ENCODE measurements at regions not wholly inside any gene's neighbourhood (a gene's known extent, or its start where the extent isn't known, plus 50 kb on each side); places are given as distances from the start of the nearest gene placed in this dataset.
"Not testable (repeated sequence)": the region's sequence is repeated elsewhere in the genome, so short reads cannot be mapped to it uniquely, and the experiment has no call there.

- H3K36me3 ChIP-seq (ENCODE audit: insufficient read depth, low read length); H3K27ac ChIP-seq (ENCODE audit: low read length); H3K27me3 ChIP-seq (ENCODE audit: low read length); H3K9me2 ChIP-seq (replicated peaks; ENCODE audit: insufficient read depth, low read length); H2AFZ ChIP-seq (ENCODE audit: low read length); H3K4me2 ChIP-seq (ENCODE audit: low read depth, low read length, poor library complexity, severe bottlenecking); H3K4me3 ChIP-seq (ENCODE audit: low read length); H3K79me2 ChIP-seq (ENCODE audit: low read length); DNase-seq; H3K4me1 ChIP-seq (ENCODE audit: low read length); H3K9ac ChIP-seq (ENCODE audit: low read length); H4K20me1 ChIP-seq (ENCODE audit: insufficient read depth, low read depth, low read length); H3K9me3 ChIP-seq (ENCODE audit: low read length): not testable (repeated sequence)
Observed at GRCh38 chr9:89861371-89861770, 256.6 kb downstream of the GADD45G start.

DNA sequence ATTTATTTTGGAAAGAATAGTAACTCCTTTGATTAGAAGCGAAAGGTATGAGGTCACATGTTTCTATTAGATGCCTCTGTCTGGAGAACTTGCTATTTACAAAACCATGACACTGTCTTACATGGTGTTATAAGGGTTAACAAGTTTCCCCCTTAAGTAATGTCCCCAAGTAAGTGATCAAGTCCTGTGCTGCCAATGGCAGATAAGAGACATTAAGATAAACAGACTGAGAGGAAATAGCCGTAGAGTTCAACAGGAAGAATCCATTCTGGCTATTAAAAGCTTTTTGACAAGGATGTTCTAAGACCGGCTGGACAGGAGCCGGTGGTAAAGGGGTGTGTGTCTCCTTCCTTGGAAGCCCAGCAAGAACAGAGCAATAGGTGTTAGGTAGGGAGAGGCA is 257.5 kb downstream of the GADD45G start:
- H3K9me2 ChIP-seq (replicated peaks; ENCODE audit: insufficient read depth, low read length) = no peaks in the 10 kb centered on the region
- no peaks in the 10 kb centered on the region for H3K36me3 ChIP-seq (ENCODE audit: insufficient read depth, low read length)
- no peak overlapping the region for H3K9ac ChIP-seq (ENCODE audit: low read length)
- no peak overlapping the region for H3K4me3 ChIP-seq (ENCODE audit: low read length)
- no peaks in the 10 kb centered on the region for H3K4me1 ChIP-seq (ENCODE audit: low read length)
- no peaks in the 10 kb centered on the region for H3K9me3 ChIP-seq (ENCODE audit: low read length)
- H2AFZ ChIP-seq (ENCODE audit: low read length) = no peak overlapping the region
- no peaks in the 10 kb centered on the region for H4K20me1 ChIP-seq (ENCODE audit: insufficient read depth, low read depth, low read length)
- no peak for DNase-seq
- no peaks in the 10 kb centered on the region for H3K27me3 ChIP-seq (ENCODE audit: low read length)
- no peak overlapping the region for H3K4me2 ChIP-seq (ENCODE audit: low read depth, low read length, poor library complexity, severe bottlenecking)
- H3K79me2 ChIP-seq (ENCODE audit: low read length) = no peaks in the 10 kb centered on the region
- no peak overlapping the region for H3K27ac ChIP-seq (ENCODE audit: low read length)

DNA sequence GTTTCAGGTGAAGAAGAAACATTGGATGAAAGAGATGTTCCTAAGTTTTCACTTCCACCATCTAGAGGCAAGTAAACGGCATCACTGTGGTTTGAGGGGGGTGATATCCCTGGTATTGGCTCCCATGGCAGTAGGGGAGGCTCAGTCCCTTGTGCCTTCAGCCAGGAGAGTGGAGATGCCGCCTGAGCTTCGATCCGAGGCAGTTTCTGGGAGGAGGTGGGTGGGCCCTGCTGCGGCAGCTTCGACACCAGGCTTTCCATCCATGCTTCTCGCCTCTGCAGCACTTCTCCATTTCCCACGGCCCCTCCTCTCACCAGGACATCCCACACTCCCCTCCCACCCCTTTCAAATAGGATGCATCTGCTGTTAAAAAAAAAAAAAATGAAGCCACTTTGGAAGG is 258.3 kb downstream of the GADD45G start:
- Histone ChIP-seq H3K27me3 (ENCODE audit: low read length) (no peaks in the 10 kb centered on the region), H3K9me3 (ENCODE audit: low read length) (no peaks in the 10 kb centered on the region), H3K9ac (ENCODE audit: low read length) (no peak overlapping the region), H3K27ac (ENCODE audit: low read length) (no peak overlapping the region), H3K4me3 (ENCODE audit: low read length) (no peak overlapping the region), H3K4me2 (ENCODE audit: low read depth, low read length, poor library complexity, severe bottlenecking) (no peak overlapping the region), H3K4me1 (ENCODE audit: low read length) (no peaks in the 10 kb centered on the region), H3K36me3 (ENCODE audit: insufficient read depth, low read length) (no peaks in the 10 kb centered on the region), H2AFZ (ENCODE audit: low read length) (no peak overlapping the region), H4K20me1 (ENCODE audit: insufficient read depth, low read depth, low read length) (no peaks in the 10 kb centered on the region), H3K9me2 (replicated peaks; ENCODE audit: insufficient read depth, low read length) (no peaks in the 10 kb centered on the region), H3K79me2 (ENCODE audit: low read length) (no peaks in the 10 kb centered on the region)
- no peak for DNase-seq

GRCh38 chr9:89863837-89864236 is 259.0 kb downstream of the GADD45G start:
- H3K27ac ChIP-seq (ENCODE audit: low read length) = no peak overlapping the region
- H3K4me3 ChIP-seq (ENCODE audit: low read length) = no peak overlapping the region
- H3K4me2 ChIP-seq (ENCODE audit: low read depth, low read length, poor library complexity, severe bottlenecking) = no peak overlapping the region
- H3K9ac ChIP-seq (ENCODE audit: low read length) = no peak overlapping the region
- H4K20me1 ChIP-seq (ENCODE audit: insufficient read depth, low read depth, low read length) = no peaks in the 10 kb centered on the region
- H3K4me1 ChIP-seq (ENCODE audit: low read length) = no peaks in the 10 kb centered on the region
- DNase-seq = no peak
- H3K36me3 ChIP-seq (ENCODE audit: insufficient read depth, low read length) = no peaks in the 10 kb centered on the region
- no peaks in the 10 kb centered on the region for H3K79me2 ChIP-seq (ENCODE audit: low read length)
- no peaks in the 10 kb centered on the region for H3K9me2 ChIP-seq (replicated peaks; ENCODE audit: insufficient read depth, low read length)
- no peaks in the 10 kb centered on the region for H3K27me3 ChIP-seq (ENCODE audit: low read length)
- H2AFZ ChIP-seq (ENCODE audit: low read length) = no peak overlapping the region
- H3K9me3 ChIP-seq (ENCODE audit: low read length) = no peaks in the 10 kb centered on the region

- H2AFZ ChIP-seq (ENCODE audit: low read length) = no peak overlapping the region
- no peaks in the 10 kb centered on the region for H3K27me3 ChIP-seq (ENCODE audit: low read length)
- no peaks in the 10 kb centered on the region for H3K9me2 ChIP-seq (replicated peaks; ENCODE audit: insufficient read depth, low read length)
- H3K4me1 ChIP-seq (ENCODE audit: low read length) = no peaks in the 10 kb centered on the region
- no peaks in the 10 kb centered on the region for H3K79me2 ChIP-seq (ENCODE audit: low read length)
- DNase-seq = no peak
- H3K4me3 ChIP-seq (ENCODE audit: low read length) = no peak overlapping the region
- H3K9ac ChIP-seq (ENCODE audit: low read length) = no peak overlapping the region
- no peaks in the 10 kb centered on the region for H3K9me3 ChIP-seq (ENCODE audit: low read length)
- no peak overlapping the region for H3K4me2 ChIP-seq (ENCODE audit: low read depth, low read length, poor library complexity, severe bottlenecking)
- no peak overlapping the region for H3K27ac ChIP-seq (ENCODE audit: low read length)
- no peaks in the 10 kb centered on the region for H3K36me3 ChIP-seq (ENCODE audit: insufficient read depth, low read length)
- no peaks in the 10 kb centered on the region for H4K20me1 ChIP-seq (ENCODE audit: insufficient read depth, low read depth, low read length)
Observed at GRCh38 chr9:89864257-89864656, 259.4 kb downstream of the GADD45G start.

- Histone ChIP-seq H3K27me3 (ENCODE audit: low read length) (no peaks in the 10 kb centered on the region), H3K36me3 (ENCODE audit: insufficient read depth, low read length) (no peaks in the 10 kb centered on the region), H2AFZ (ENCODE audit: low read length) (no peak overlapping the region), H3K79me2 (ENCODE audit: low read length) (no peaks in the 10 kb centered on the region), H3K9ac (ENCODE audit: low read length) (no peak overlapping the region), H3K4me1 (ENCODE audit: low read length) (no peaks in the 10 kb centered on the region), H3K27ac (ENCODE audit: low read length) (no peak overlapping the region), H3K4me3 (ENCODE audit: low read length) (no peak overlapping the region), H3K9me3 (ENCODE audit: low read length) (no peaks in the 10 kb centered on the region), H4K20me1 (ENCODE audit: insufficient read depth, low read depth, low read length) (no peaks in the 10 kb centered on the region), H3K4me2 (ENCODE audit: low read depth, low read length, poor library complexity, severe bottlenecking) (no peak overlapping the region), H3K9me2 (replicated peaks; ENCODE audit: insufficient read depth, low read length) (no peaks in the 10 kb centered on the region)
- DNase-seq = no peak
Observed at GRCh38 chr9:89864731-89865130, 259.9 kb downstream of the GADD45G start.

DNA sequence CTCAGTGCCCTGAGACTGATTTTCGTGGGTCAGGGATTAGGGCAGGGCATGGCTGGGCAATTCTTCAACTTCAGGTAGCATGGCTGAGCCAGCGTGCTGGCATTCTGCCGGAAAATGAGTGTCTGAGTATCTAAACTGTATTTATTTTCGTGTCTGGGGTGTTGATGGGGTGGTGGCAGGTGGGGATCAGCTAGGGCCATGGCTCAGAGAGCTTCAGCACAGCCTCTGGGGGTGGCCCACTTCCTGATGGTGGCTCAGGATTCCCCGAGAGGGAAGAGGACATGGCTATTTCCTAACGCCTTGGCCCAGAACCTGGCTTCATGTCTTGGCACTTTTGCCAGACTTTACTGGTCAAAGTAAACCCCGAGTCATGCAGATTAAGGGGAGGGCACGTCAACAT is 260.5 kb downstream of the GADD45G start:
- Histone ChIP-seq H3K4me2 (ENCODE audit: low read depth, low read length, poor library complexity, severe bottlenecking) (no peak overlapping the region), H3K9me2 (replicated peaks; ENCODE audit: insufficient read depth, low read length) (no peaks in the 10 kb centered on the region)
- DNase-seq = no peak

GRCh38 chr9:89865981-89866380 is 261.2 kb downstream of the GADD45G start:
- Histone ChIP-seq H3K27ac (ENCODE audit: low read length) (no peak overlapping the region), H3K4me3 (ENCODE audit: low read length) (no peak overlapping the region), H3K4me2 (ENCODE audit: low read depth, low read length, poor library complexity, severe bottlenecking) (no peak overlapping the region), H2AFZ (ENCODE audit: low read length) (no peak overlapping the region), H3K9me2 (replicated peaks; ENCODE audit: insufficient read depth, low read length) (no peaks in the 10 kb centered on the region), H3K36me3 (ENCODE audit: insufficient read depth, low read length) (no peaks in the 10 kb centered on the region), H4K20me1 (ENCODE audit: insufficient read depth, low read depth, low read length) (no peaks in the 10 kb centered on the region), H3K9me3 (ENCODE audit: low read length) (no peaks in the 10 kb centered on the region), H3K4me1 (ENCODE audit: low read length) (no peaks in the 10 kb centered on the region), H3K9ac (ENCODE audit: low read length) (no peak overlapping the region), H3K27me3 (ENCODE audit: low read length) (no peaks in the 10 kb centered on the region), H3K79me2 (ENCODE audit: low read length) (no peaks in the 10 kb centered on the region)
- DNase-seq = no peak

More for the DNA sequence above, 260.5 kb downstream of the GADD45G start:
- Histone ChIP-seq H3K4me1 (ENCODE audit: low read length) (no peaks in the 10 kb centered on the region), H2AFZ (ENCODE audit: low read length) (no peak overlapping the region), H3K36me3 (ENCODE audit: insufficient read depth, low read length) (no peaks in the 10 kb centered on the region), H3K9me3 (ENCODE audit: low read length) (no peaks in the 10 kb centered on the region), H3K4me3 (ENCODE audit: low read length) (no peak overlapping the region), H4K20me1 (ENCODE audit: insufficient read depth, low read depth, low read length) (no peaks in the 10 kb centered on the region), H3K27me3 (ENCODE audit: low read length) (no peaks in the 10 kb centered on the region), H3K79me2 (ENCODE audit: low read length) (no peaks in the 10 kb centered on the region), H3K27ac (ENCODE audit: low read length) (no peak overlapping the region), H3K9ac (ENCODE audit: low read length) (no peak overlapping the region)

- H3K9ac ChIP-seq (ENCODE audit: low read length) = no peak overlapping the region
- no peak overlapping the region for H3K27ac ChIP-seq (ENCODE audit: low read length)
- no peaks in the 10 kb centered on the region for H3K9me2 ChIP-seq (replicated peaks; ENCODE audit: insufficient read depth, low read length)
- H3K36me3 ChIP-seq (ENCODE audit: insufficient read depth, low read length) = no peaks in the 10 kb centered on the region
- no peak for DNase-seq
- H3K4me2 ChIP-seq (ENCODE audit: low read depth, low read length, poor library complexity, severe bottlenecking) = no peak overlapping the region
- no peak overlapping the region for H3K4me3 ChIP-seq (ENCODE audit: low read length)
- H2AFZ ChIP-seq (ENCODE audit: low read length) = no peak overlapping the region
- no peaks in the 10 kb centered on the region for H3K79me2 ChIP-seq (ENCODE audit: low read length)
- H4K20me1 ChIP-seq (ENCODE audit: insufficient read depth, low read depth, low read length) = no peaks in the 10 kb centered on the region
- H3K4me1 ChIP-seq (ENCODE audit: low read length) = no peaks in the 10 kb centered on the region
- H3K27me3 ChIP-seq (ENCODE audit: low read length) = no peaks in the 10 kb centered on the region
- H3K9me3 ChIP-seq (ENCODE audit: low read length) = no peaks in the 10 kb centered on the region
Observed at GRCh38 chr9:89866701-89867100, 261.9 kb downstream of the GADD45G start.

All from Karpas-422 (cell line).